ENCODE measurements at regions not wholly inside any gene's neighbourhood (a gene's known extent, or its start where the extent isn't known, plus 50 kb on each side); places are given as distances from the start of the nearest gene placed in this dataset.

GRCh38 chr5:174251305-174252000 is 205.9 kb downstream of the NSG2 start:
- Histone ChIP-seq H4K20me1 (ENCODE audit: control insufficient read depth, insufficient read depth) (no peaks in the 10 kb centered on the region), H3K36me3 (ENCODE audit: control insufficient read depth in 2 of 2, insufficient read depth in 2 of 2, low read length in 1 of 2) (no peaks in the 10 kb centered on the region), H3K27me3 (replicated peaks in 1 of 2; ENCODE audit: control insufficient read depth in 2 of 2, insufficient read depth in 2 of 2, low read length in 1 of 2) (no peaks in the 10 kb centered on the region), H2AFZ (ENCODE audit: control insufficient read depth, low read depth, low read length) (no peak overlapping the region), H3K9me3 (replicated peaks; ENCODE audit: control insufficient read depth, insufficient read depth, low read length) (no peaks in the 10 kb centered on the region; the same call in 2 of the 3 replicates), H3K4me3 (no peak overlapping the region), H3K4me1 (ENCODE audit: control insufficient read depth, insufficient read depth, low read length) (no peaks in the 10 kb centered on the region), H3K27ac (ENCODE audit: control insufficient read depth, insufficient read depth) (no peak overlapping the region), H3K79me2 (ENCODE audit: control insufficient read depth, insufficient read depth, low read length) (no peaks in the 10 kb centered on the region), H3K9ac (ENCODE audit: control insufficient read depth, insufficient read depth, low read length) (no peak overlapping the region), H3K4me2 (ENCODE audit: control insufficient read depth, insufficient read depth) (no peak overlapping the region)
- in situ Hi-C loops (cut with MboI), result no loop called here
- FAIRE-seq (no peak), DNase-seq (ENCODE audit: low read depth, low spot score) (no peak), ATAC-seq (no peak)
- RAD21 ChIA-PET (ENCODE audit: unreplicated experiment), result no interaction called here
- CTCF ChIA-PET, result interaction anchor here (0.9 kb wide), 1 partner anchor 60 kb away, joined by 3 read pairs; no protein-coding TSS in a partner anchor
- intact Hi-C loops (cut with micrococcal nuclease; ENCODE audit: unreplicated experiment), result no loop called here
- no TSS peak for BruUV-seq (replicated peaks)
- POLR2A ChIA-PET, result no interaction called here
- 16% methylated on average over 5 of the region's 5 CpGs for WGBS (ENCODE audit: insufficient coverage, insufficient replicate concordance, low lambda C conversion rate, missing lambda C conversion rate)
- SMC1A ChIA-PET (ENCODE audit: uncharacterized antibody, unreplicated experiment), result no interaction called here
- TF ChIP-seq CHD2 (IDR thresholded peaks at IDR 0.05; ENCODE audit: borderline replicate concordance, low read depth, low read length) (no peak), MTA2 (IDR thresholded peaks at IDR 0.05; ENCODE audit: low read depth) (no peak), ZNF274 (IDR thresholded peaks at IDR 0.05; ENCODE audit: insufficient read depth, insufficient read length) (no peak), STAT1 (conservative IDR thresholded peaks at IDR 0.05) (no peak), RCOR1 (conservative IDR thresholded peaks at IDR 0.05; ENCODE audit: low read depth, low read length) (no peak), NFIC (IDR thresholded peaks at IDR 0.05; ENCODE audit: low read depth, low read length) (no peak), ZBTB40 (IDR thresholded peaks at IDR 0.05; ENCODE audit: borderline replicate concordance) (no peak), KLF5 (IDR thresholded peaks at IDR 0.05; ENCODE audit: partially characterized antibody) (no peak), ASH2L (IDR thresholded peaks at IDR 0.05; ENCODE audit: borderline replicate concordance, low read depth) (no peak), CUX1 (IDR thresholded peaks at IDR 0.05; ENCODE audit: insufficient replicate concordance, low read depth, low read length) (no peak), HDAC2 (IDR thresholded peaks at IDR 0.05) (no peak)
- TF ChIP-seq, protein P1, sequence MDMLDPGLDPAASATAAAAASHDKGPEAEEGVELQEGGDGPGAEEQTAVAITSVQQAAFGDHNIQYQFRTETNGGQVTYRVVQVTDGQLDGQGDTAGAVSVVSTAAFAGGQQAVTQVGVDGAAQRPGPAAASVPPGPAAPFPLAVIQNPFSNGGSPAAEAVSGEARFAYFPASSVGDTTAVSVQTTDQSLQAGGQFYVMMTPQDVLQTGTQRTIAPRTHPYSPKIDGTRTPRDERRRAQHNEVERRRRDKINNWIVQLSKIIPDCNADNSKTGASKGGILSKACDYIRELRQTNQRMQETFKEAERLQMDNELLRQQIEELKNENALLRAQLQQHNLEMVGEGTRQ (IDR thresholded peaks at IDR 0.05; ENCODE audit: borderline replicate concordance, low read depth, low read length), result no peak
- TF ChIP-seq, protein P2, sequence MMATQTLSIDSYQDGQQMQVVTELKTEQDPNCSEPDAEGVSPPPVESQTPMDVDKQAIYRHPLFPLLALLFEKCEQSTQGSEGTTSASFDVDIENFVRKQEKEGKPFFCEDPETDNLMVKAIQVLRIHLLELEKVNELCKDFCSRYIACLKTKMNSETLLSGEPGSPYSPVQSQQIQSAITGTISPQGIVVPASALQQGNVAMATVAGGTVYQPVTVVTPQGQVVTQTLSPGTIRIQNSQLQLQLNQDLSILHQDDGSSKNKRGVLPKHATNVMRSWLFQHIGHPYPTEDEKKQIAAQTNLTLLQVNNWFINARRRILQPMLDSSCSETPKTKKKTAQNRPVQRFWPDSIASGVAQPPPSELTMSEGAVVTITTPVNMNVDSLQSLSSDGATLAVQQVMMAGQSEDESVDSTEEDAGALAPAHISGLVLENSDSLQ (IDR thresholded peaks at IDR 0.05), result no peak

Measured in GM12878 (cell line).